Peyer's patch (tissue), 4 donors: ENCODE measurements at regions not wholly inside any gene's neighbourhood (a gene's known extent, or its start where the extent isn't known, plus 50 kb on each side); places are given as distances from the start of the nearest gene placed in this dataset.
"Not testable (repeated sequence)": the region's sequence is repeated elsewhere in the genome, so short reads cannot be mapped to it uniquely, and the experiment has no call there.

ENCODE experiments used
- DNase-seq, 3 donors: peaks; one replicate each; pipeline ENCODE4 v3.0.0-alpha.2; 2017 to 2019
- H3K27ac ChIP-seq, 4 donors: fragments of 200-600 bp; sonication (generic); one replicate each; pipeline ENCODE4 v1.5.1; 2016 to 2019
- H3K27me3 ChIP-seq, 2 donors: fragments of 200-600 bp; sonication (generic); one replicate each; pipeline ENCODE4 v1.5.1; 2019
- H3K36me3 ChIP-seq, 3 donors: fragments of 200-600 bp; sonication (generic); one replicate each; pipeline ENCODE4 v1.5.1; 2016 to 2019
- H3K4me1 ChIP-seq, 4 donors: fragments of 200-600 bp; sonication (generic); one replicate each; pipeline ENCODE4 v1.5.1; 2016 to 2019
- H3K4me3 ChIP-seq, 4 donors: fragments of 200-600 bp; sonication (generic); 1 replicate in 3 of 4; 2 replicates in 1 of 4; pipeline ENCODE4 v1.5.1; 2016 to 2019; ENCODE audit warnings: mild to moderate bottlenecking in 1 of 4
- H3K9me3 ChIP-seq, 4 donors: fragments of 200-600 bp; sonication (generic); one replicate each; pipeline ENCODE4 v1.5.1; 2016 to 2019; ENCODE audit warnings: mild to moderate bottlenecking in 1 of 4
- CTCF ChIP-seq, 6 experiments: fragments of 450-650 bp in 4 of 6; fragments of 200-600 bp in 2 of 6; sonication (generic) in 1 of 6; IDR thresholded peaks; one replicate each; pipeline ENCODE4 v1.5.1; 2017 to 2019; ENCODE audit warnings: antibody characterized with exemption in 6 of 6, mild to moderate bottlenecking in 3 of 6, moderate library complexity in 1 of 6
- POLR2A ChIP-seq, 2 donors: fragments of 450-650 bp; IDR thresholded peaks; one replicate each; pipeline ENCODE4 v1.5.1; 2017; ENCODE audit warnings: antibody characterized with exemption in 2 of 2, mild to moderate bottlenecking in 2 of 2, moderate library complexity in 2 of 2

- Histone ChIP-seq H3K4me3 (no peak overlapping the region), H3K36me3 (no peaks in the 10 kb centered on the region), H3K27me3 (no peaks in the 10 kb centered on the region), H3K4me1 (no peaks in the 10 kb centered on the region), H3K9me3 (no peaks in the 10 kb centered on the region), H3K27ac (no peak overlapping the region)
- TF ChIP-seq CTCF (IDR thresholded peaks at IDR 0.05) (no peak), POLR2A (IDR thresholded peaks at IDR 0.05) (no peak)
- DNase-seq = no peak
Measured at GRCh38 chr2:187655001-187655400, 100.8 kb upstream of the TFPI start.

GRCh38 chr2:187656123-187656522 lies 101.9 kb upstream of the TFPI start:
- no peaks in the 10 kb centered on the region for H3K4me1 ChIP-seq
- no peak overlapping the region for H3K4me3 ChIP-seq
- TF ChIP-seq POLR2A (IDR thresholded peaks at IDR 0.05) (no peak), CTCF (IDR thresholded peaks at IDR 0.05) (no peak)
- H3K27ac ChIP-seq = no peak overlapping the region
- H3K36me3 ChIP-seq = no peaks in the 10 kb centered on the region
- DNase-seq = no peak
- H3K9me3 ChIP-seq = no peaks in the 10 kb centered on the region
- H3K27me3 ChIP-seq = no peaks in the 10 kb centered on the region

GRCh38 chr2:187658952-187659525 lies 104.8 kb upstream of the TFPI start:
- Histone ChIP-seq H3K27me3 (no peaks in the 10 kb centered on the region), H3K4me1 (no peaks in the 10 kb centered on the region), H3K36me3 (no peaks in the 10 kb centered on the region), H3K27ac (no peak overlapping the region), H3K4me3 (no peak overlapping the region), H3K9me3 (no peaks in the 10 kb centered on the region)
- no peak for DNase-seq
- TF ChIP-seq POLR2A (IDR thresholded peaks at IDR 0.05) = no peak
- TF ChIP-seq CTCF (IDR thresholded peaks at IDR 0.05) = peak in 2 of 6 experiments; percentile 9 to 12

GRCh38 chr2:187676050-187676449 lies 121.8 kb upstream of the TFPI start:
- not testable (repeated sequence) for H3K36me3 ChIP-seq, DNase-seq, H3K27me3 ChIP-seq

GRCh38 chr2:187679454-187679853 lies 125.2 kb upstream of the TFPI start:
- H3K27me3 ChIP-seq = no peaks in the 10 kb centered on the region
- H3K4me1 ChIP-seq = no peaks in the 10 kb centered on the region
- DNase-seq = no peak
- H3K4me3 ChIP-seq = no peak overlapping the region
- H3K9me3 ChIP-seq = no peaks in the 10 kb centered on the region
- H3K36me3 ChIP-seq = no peaks in the 10 kb centered on the region
- no peak overlapping the region for H3K27ac ChIP-seq
- TF ChIP-seq CTCF (IDR thresholded peaks at IDR 0.05) (no peak), POLR2A (IDR thresholded peaks at IDR 0.05) (no peak)

More at GRCh38 chr2:187676050-187676449, 121.8 kb upstream of the TFPI start:
- not testable (repeated sequence) for H3K27ac ChIP-seq, H3K4me3 ChIP-seq, H3K9me3 ChIP-seq, H3K4me1 ChIP-seq

GRCh38 chr2:187684174-187684573 lies 129.9 kb upstream of the TFPI start:
- no peaks in the 10 kb centered on the region for H3K27me3 ChIP-seq
- TF ChIP-seq CTCF (IDR thresholded peaks at IDR 0.05) (no peak), POLR2A (IDR thresholded peaks at IDR 0.05) (no peak)
- no peak for DNase-seq
- no peaks in the 10 kb centered on the region for H3K9me3 ChIP-seq
- H3K4me3 ChIP-seq = no peak overlapping the region
- no peak overlapping the region for H3K27ac ChIP-seq
- H3K36me3 ChIP-seq = no peaks in the 10 kb centered on the region
- H3K4me1 ChIP-seq = no peaks in the 10 kb centered on the region
